ENCODE measurements at regions not wholly inside any gene's neighbourhood (a gene's known extent, or its start where the extent isn't known, plus 50 kb on each side); places are given as distances from the start of the nearest gene placed in this dataset.

GRCh38 chr2:57759822-57760300 is 286.7 kb upstream of the VRK2 start:
- Histone ChIP-seq H3K4me1 (ENCODE audit: control insufficient read depth, extremely low read depth, insufficient read depth, low read length) (peaks cover 4% of the 10 kb centered on the region), H3K4me2 (ENCODE audit: insufficient read depth, low read length) (peak overlapping the region; percentile 80), H2AFZ (ENCODE audit: low read depth, low read length) (peak overlapping the region; percentile 85), H3K27ac (ENCODE audit: insufficient read depth, low read depth, low read length) (no peak overlapping the region), H3K36me3 (ENCODE audit: control insufficient read depth in 2 of 2, extremely low read depth in 1 of 2, insufficient read depth in 2 of 2, low read length in 2 of 2) (no peaks in the 10 kb centered on the region), H3K27me3 (ENCODE audit: control insufficient read depth in 2 of 2, insufficient read depth in 2 of 2, low read length in 2 of 2) (peaks cover 1 to 5% of the 10 kb centered on the region in 2 experiments), H4K20me1 (replicated peaks; ENCODE audit: control insufficient read depth, extremely low read depth, insufficient read depth, low read length) (no peaks in the 10 kb centered on the region), H3K9ac (replicated peaks; ENCODE audit: extremely low read depth, insufficient read depth, low read length) (peak overlapping the region; percentile 33), H3K9me3 (replicated peaks; ENCODE audit: control insufficient read depth, insufficient read depth, low read length) (no peaks in the 10 kb centered on the region), H3K9me1 (replicated peaks; ENCODE audit: control insufficient read depth, extremely low read depth, insufficient read depth, low read length) (no peaks in the 10 kb centered on the region), H3K4me3 (replicated peaks in 1 of 3; ENCODE audit: insufficient read depth in 1 of 3, low read depth in 1 of 3, low read length in 3 of 3) (peak overlapping the region in 1 of 3 experiments; percentile 23), H3K79me2 (ENCODE audit: control insufficient read depth, insufficient read depth, low read length) (no peaks in the 10 kb centered on the region)
- POLR2A ChIA-PET = no interaction called here
- peak; percentile 77 for DNase-seq (ENCODE audit: low read depth, low spot score)
- peak; percentile 95 for FAIRE-seq
- dilution Hi-C loops (cut with MboI; ENCODE audit: extremely low pct_ligation_motif_present, low sequenced_read_pairs) (no loop called here), intact Hi-C loops (cut with micrococcal nuclease) (loop anchor here (1.0 kb wide), 4 partner anchors 146 to 921 kb away; no protein-coding TSS in a partner anchor)
- CTCF ChIA-PET = interaction anchor here (0.5 to 2.2 kb wide), 22 partner anchors 10 to 1112 kb away, joined by 3 to 67 read pairs (median 4); no protein-coding TSS in a partner anchor
- peak; percentile 85 to 96 for TF ChIP-seq CTCF (IDR thresholded peaks at IDR 0.05; ENCODE audit: extremely low read depth in 1 of 2, insufficient read depth in 1 of 2, low read depth in 1 of 2, low read length in 2 of 2)
- no peak for TF ChIP-seq MAX (IDR thresholded peaks at IDR 0.05; ENCODE audit: insufficient read depth, insufficient read length)
- no peak for TF ChIP-seq GATA2 (IDR thresholded peaks at IDR 0.05; ENCODE audit: insufficient read depth, insufficient read length, low read depth, low read length)
- TF ChIP-seq MYC (IDR thresholded peaks at IDR 0.05; ENCODE audit: low read depth, low read length) = no peak
- TF ChIP-seq EZH2 (IDR thresholded peaks at IDR 0.05; ENCODE audit: borderline replicate concordance, low read depth, low read length, severe bottlenecking) = peak; percentile 37
- TF ChIP-seq POLR2AphosphoS5 (IDR thresholded peaks at IDR 0.05; ENCODE audit: insufficient read depth, low read depth, low read length) = no peak
- no peak for TF ChIP-seq FOS (IDR thresholded peaks at IDR 0.05; ENCODE audit: borderline replicate concordance, insufficient read depth, low read length)
- no peak for TF ChIP-seq POLR2A (IDR thresholded peaks at IDR 0.05; ENCODE audit: low read depth, low read length)
- TF ChIP-seq JUN (IDR thresholded peaks at IDR 0.05; ENCODE audit: borderline replicate concordance, insufficient read depth, insufficient read length, low read depth) = no peak
- no TSS peak for BruUV-seq (replicated peaks)

All from endothelial cell of umbilical vein (primary cell).